ENCODE measurements at regions not wholly inside any gene's neighbourhood (a gene's known extent, or its start where the extent isn't known, plus 50 kb on each side); places are given as distances from the start of the nearest gene placed in this dataset.

GRCh38 chr2:118539290-118539689 lies 308.2 kb downstream of the EN1 start:
- Histone ChIP-seq H3K27ac (no peak overlapping the region), H3K36me3 (replicated peaks) (no peaks in the 10 kb centered on the region), H3K27me3 (replicated peaks) (no peaks in the 10 kb centered on the region), H3K4me3 (ENCODE audit: low read depth, low read length) (no peak overlapping the region)
- in situ Hi-C loops (cut with HindIII; ENCODE audit: low pct_ligation_motif_present, low sequenced_read_pairs), result no loop called here
- TF ChIP-seq CTCF (IDR thresholded peaks at IDR 0.05; ENCODE audit: low read depth, low read length, missing control alignments), result peak; percentile 57
- DNase-seq, result peak; percentile 8

GRCh38 chr2:118536306-118536705 lies 311.1 kb downstream of the EN1 start:
- Histone ChIP-seq H3K27ac (no peak overlapping the region), H3K27me3 (replicated peaks) (no peaks in the 10 kb centered on the region), H3K4me3 (ENCODE audit: low read depth, low read length) (no peak overlapping the region), H3K36me3 (replicated peaks) (no peaks in the 10 kb centered on the region)
- no peak for TF ChIP-seq CTCF (IDR thresholded peaks at IDR 0.05; ENCODE audit: low read depth, low read length, missing control alignments)
- no peak for DNase-seq
- in situ Hi-C loops (cut with HindIII; ENCODE audit: low pct_ligation_motif_present, low sequenced_read_pairs), result no loop called here

GRCh38 chr2:118535818-118536212 lies 311.6 kb downstream of the EN1 start:
- Histone ChIP-seq H3K4me3 (ENCODE audit: low read depth, low read length) (no peak overlapping the region), H3K36me3 (replicated peaks) (no peaks in the 10 kb centered on the region), H3K27me3 (replicated peaks) (no peaks in the 10 kb centered on the region), H3K27ac (no peak overlapping the region)
- TF ChIP-seq CTCF (IDR thresholded peaks at IDR 0.05; ENCODE audit: low read depth, low read length, missing control alignments), result no peak
- DNase-seq, result no peak
- in situ Hi-C loops (cut with HindIII; ENCODE audit: low pct_ligation_motif_present, low sequenced_read_pairs), result no loop called here

GRCh38 chr2:118535171-118535817 lies 312.2 kb downstream of the EN1 start:
- H3K27ac ChIP-seq, result no peak overlapping the region
- in situ Hi-C loops (cut with HindIII; ENCODE audit: low pct_ligation_motif_present, low sequenced_read_pairs), result no loop called here

GRCh38 chr2:118530976-118531375 lies 316.5 kb downstream of the EN1 start:
- TF ChIP-seq CTCF (IDR thresholded peaks at IDR 0.05; ENCODE audit: low read depth, low read length, missing control alignments), result no peak
- Histone ChIP-seq H3K27me3 (replicated peaks) (no peaks in the 10 kb centered on the region), H3K4me3 (ENCODE audit: low read depth, low read length) (no peak overlapping the region), H3K36me3 (replicated peaks) (no peaks in the 10 kb centered on the region), H3K27ac (no peak overlapping the region)
- in situ Hi-C loops (cut with HindIII; ENCODE audit: low pct_ligation_motif_present, low sequenced_read_pairs), result no loop called here
- DNase-seq, result peak; percentile 10

More at GRCh38 chr2:118535171-118535817, 312.2 kb downstream of the EN1 start:
- no peak for TF ChIP-seq CTCF (IDR thresholded peaks at IDR 0.05; ENCODE audit: low read depth, low read length, missing control alignments)
- Histone ChIP-seq H3K4me3 (ENCODE audit: low read depth, low read length) (no peak overlapping the region), H3K36me3 (replicated peaks) (no peaks in the 10 kb centered on the region), H3K27me3 (replicated peaks) (no peaks in the 10 kb centered on the region)
- DNase-seq, result no peak
